C1 segment of cervical spinal cord (tissue), 14 donors: ENCODE measurements at regions not wholly inside any gene's neighbourhood (a gene's known extent, or its start where the extent isn't known, plus 50 kb on each side); places are given as distances from the start of the nearest gene placed in this dataset.

ENCODE experiments used
- DNase-seq, 14 donors: peaks; one replicate each; lab custom pipeline; 2025; lab: John Stamatoyannopoulos, UW

GRCh38 chr14:29458547-29458946, 469.1 kb downstream of the PRKD1 start:
- DNase-seq: no peak

- no peak for DNase-seq
Measured at GRCh38 chr14:29459531-29459930, 468.1 kb downstream of the PRKD1 start.

GRCh38 chr14:29459969-29460560, 467.6 kb downstream of the PRKD1 start:
- no peak for DNase-seq

GRCh38 chr14:29461101-29461500, 466.5 kb downstream of the PRKD1 start:
- no peak for DNase-seq

- no peak for DNase-seq
Measured at GRCh38 chr14:29461506-29461905, 466.1 kb downstream of the PRKD1 start.

- DNase-seq: no peak
Measured at GRCh38 chr14:29462321-29462720, 465.3 kb downstream of the PRKD1 start.

GRCh38 chr14:29462772-29463171, 464.9 kb downstream of the PRKD1 start:
- DNase-seq: no peak

- DNase-seq: no peak
Measured at GRCh38 chr14:29463727-29464395, 463.8 kb downstream of the PRKD1 start.

- DNase-seq: no peak
Measured at GRCh38 chr14:29465095-29465494, 462.6 kb downstream of the PRKD1 start.

- DNase-seq: no peak
Measured at GRCh38 chr14:29475641-29476040, 452.0 kb downstream of the PRKD1 start.

GRCh38 chr14:29486132-29486531, 441.5 kb downstream of the PRKD1 start:
- no peak for DNase-seq

- no peak for DNase-seq
Measured at GRCh38 chr14:29489911-29490425, 437.7 kb downstream of the PRKD1 start.

- DNase-seq: no peak
Measured at GRCh38 chr14:29493849-29494248, 433.8 kb downstream of the PRKD1 start.

GRCh38 chr14:29494312-29494711, 433.3 kb downstream of the PRKD1 start:
- DNase-seq: no peak

GRCh38 chr14:29503903-29504302, 423.7 kb downstream of the PRKD1 start:
- no peak for DNase-seq

GRCh38 chr14:29518335-29518734, 409.3 kb downstream of the PRKD1 start:
- no peak for DNase-seq

GRCh38 chr14:29521526-29522137, 406.0 kb downstream of the PRKD1 start:
- no peak for DNase-seq
